GM12878 (cell line): ENCODE measurements at regions not wholly inside any gene's neighbourhood (a gene's known extent, or its start where the extent isn't known, plus 50 kb on each side); places are given as distances from the start of the nearest gene placed in this dataset.

ENCODE experiments used
- ATAC-seq: fragments of 200-7000 bp; cut with Tn5 transposase; 3 replicates; pipeline ENCODE4 v1.9.1; 2020; ENCODE audit warnings: mild to moderate bottlenecking, moderate library complexity
- BruUV-seq: library from RNA; stranded (reverse); fragments of 400-500 nt; replicated peaks from 2 replicates; lab custom pipeline; 2021; lab: Mats Ljungman, UMichigan
- CTCF ChIA-PET: fragments of 300-600 bp; sonication (Branson Sonifier 250); formaldehyde crosslinking; extraction: SDS; loops from one replicate; lab custom pipeline; 2021; ENCODE audit warnings: inconsistent platforms; lab: Yijun Ruan, JAX
- POLR2A ChIA-PET: fragments of 350-600 bp; formaldehyde crosslinking; extraction: SDS; loops from one replicate; lab custom pipeline; 2021; ENCODE audit warnings: inconsistent platforms; lab: Charles Lee
- RAD21 ChIA-PET: fragments of 300-600 bp; sonication (Branson Sonifier 250); formaldehyde crosslinking; loops from one replicate; lab custom pipeline; 2023; ENCODE audit warnings: antibody characterized with exemption; ENCODE audit not compliant: unreplicated experiment; lab: Charles Lee
- SMC1A ChIA-PET: fragments of 300-600 bp; sonication (Branson Sonifier 250); formaldehyde crosslinking; loops from one replicate; lab custom pipeline; 2023; ENCODE audit not compliant: unreplicated experiment, uncharacterized antibody; lab: Charles Lee
- DNase-seq: peaks from one replicate; pipeline ENCODE4 v3.0.0-alpha.2; 2011; ENCODE audit warnings: low read depth, low spot score
- FAIRE-seq: peaks from 3 replicates; lab custom pipeline; 2011; peaks lifted over from hg19 to GRCh38; lab: Jason Lieb, UNC
- H2AFZ ChIP-seq: 2 replicates; pipeline ENCODE4 v1.6.0; 2011; ENCODE audit warnings: low read depth, low read length, control low read depth; ENCODE audit not compliant: control insufficient read depth
- H3K27ac ChIP-seq: 2 replicates; pipeline ENCODE4 v1.5.1; 2011; ENCODE audit warnings: control low read depth; ENCODE audit not compliant: control insufficient read depth, insufficient read depth
- H3K27me3 ChIP-seq, 2 experiments: replicated peaks in 1 of 2; 2 replicates each; pipeline versions ENCODE4 v1.6.0 to v1.6.1; 2011; ENCODE audit warnings: low read length in 1 of 2; ENCODE audit not compliant: control insufficient read depth in 2 of 2, insufficient read depth in 2 of 2
- H3K36me3 ChIP-seq, 2 experiments: 2 replicates each; pipeline ENCODE4 v1.5.1; 2011; ENCODE audit warnings: low read length in 1 of 2; ENCODE audit not compliant: control insufficient read depth in 2 of 2, insufficient read depth in 2 of 2
- H3K4me1 ChIP-seq: 2 replicates; pipeline ENCODE4 v1.6.1; 2011; ENCODE audit warnings: mild to moderate bottlenecking, low read length, moderate library complexity, mixed read lengths; ENCODE audit not compliant: control insufficient read depth, insufficient read depth
- H3K4me2 ChIP-seq: 2 replicates; pipeline ENCODE4 v1.6.0; 2011; ENCODE audit warnings: control low read depth; ENCODE audit not compliant: control insufficient read depth, insufficient read depth
- H3K4me3 ChIP-seq: fragments of 200-600 bp; sonication (generic); 2 replicates; pipeline ENCODE4 v1.5.1; 2016
- H3K79me2 ChIP-seq: 2 replicates; pipeline ENCODE4 v1.6.0; 2011; ENCODE audit warnings: low read length; ENCODE audit not compliant: control insufficient read depth, insufficient read depth
- H3K9ac ChIP-seq: 2 replicates; pipeline ENCODE4 v1.8.0; 2011; ENCODE audit warnings: low read length, control low read depth, mixed read lengths; ENCODE audit not compliant: control insufficient read depth, insufficient read depth
- H3K9me3 ChIP-seq: replicated peaks from 3 replicates; pipeline ENCODE4 v1.5.1; 2011; ENCODE audit warnings: mild to moderate bottlenecking, low read length; ENCODE audit not compliant: control insufficient read depth, insufficient read depth
- H4K20me1 ChIP-seq: 2 replicates; pipeline ENCODE4 v1.6.0; 2011; ENCODE audit not compliant: control insufficient read depth, insufficient read depth
- CBX3 ChIP-seq: fragments of 200-600 bp; sonication (generic); IDR thresholded peaks from 2 replicates; pipeline ENCODE4 v1.6.1; 2016; ENCODE audit warnings: low read depth, borderline replicate concordance
- ELK1 ChIP-seq: IDR thresholded peaks from 2 replicates; pipeline ENCODE4 v1.6.1; 2012; ENCODE audit warnings: low read depth, low read length, improper control_type of control experiment
- EP300 ChIP-seq, 2 experiments: fragments of 150-350 bp in 1 of 2; IDR thresholded peaks; 2 replicates each; pipeline ENCODE4 v1.6.1; 2011 to 2012; ENCODE audit warnings: low read depth in 2 of 2, low read length in 2 of 2, borderline replicate concordance in 1 of 2, improper control_type of control experiment in 1 of 2, inconsistent platforms in 1 of 2; ENCODE audit not compliant: control insufficient read depth in 1 of 2
- GATAD2B ChIP-seq: fragments of 450-650 bp; conservative IDR thresholded peaks from 2 replicates; pipeline ENCODE4 v1.6.1; 2017; ENCODE audit warnings: low read depth, mild to moderate bottlenecking, moderate library complexity
- HCFC1 ChIP-seq: fragments of 150-350 bp; IDR thresholded peaks from 2 replicates; pipeline ENCODE4 v1.6.1; 2014; ENCODE audit warnings: low read length
- IRF5 ChIP-seq: fragments of 450-650 bp; IDR thresholded peaks from 2 replicates; pipeline ENCODE4 v1.6.1; 2017; ENCODE audit warnings: borderline replicate concordance
- LARP7 ChIP-seq: fragments of 450-650 bp; IDR thresholded peaks from 2 replicates; pipeline ENCODE4 v1.6.1; 2017; ENCODE audit warnings: mild to moderate bottlenecking
- NFIC ChIP-seq: IDR thresholded peaks from 2 replicates; pipeline ENCODE4 v1.6.1; 2012; ENCODE audit warnings: low read depth, mild to moderate bottlenecking, inconsistent platforms, low read length, moderate library complexity
- NFXL1 ChIP-seq: fragments of 450-650 bp; IDR thresholded peaks from 2 replicates; pipeline ENCODE4 v1.6.1; 2017; ENCODE audit warnings: antibody characterized with exemption, mild to moderate bottlenecking, borderline replicate concordance
- RAD51 ChIP-seq: fragments of 450-650 bp; IDR thresholded peaks from 2 replicates; pipeline ENCODE4 v1.6.1; 2016; ENCODE audit warnings: moderate library complexity, mild to moderate bottlenecking, inconsistent platforms
- SIN3A ChIP-seq: IDR thresholded peaks from 2 replicates; pipeline ENCODE4 v1.6.1; 2012; ENCODE audit warnings: low read depth, low read length, improper control_type of control experiment
- SMAD1 ChIP-seq: fragments of 450-650 bp; IDR thresholded peaks from 2 replicates; pipeline ENCODE4 v1.6.1; 2018; ENCODE audit warnings: mild to moderate bottlenecking, low read depth; ENCODE audit not compliant: partially characterized antibody
- USF1 ChIP-seq: IDR thresholded peaks from 2 replicates; pipeline ENCODE4 v1.6.1; 2011; ENCODE audit warnings: borderline replicate concordance, low read depth, mild to moderate bottlenecking, moderate library complexity, mixed read lengths, low read length; ENCODE audit not compliant: insufficient read depth; ENCODE audit errors: extremely low read length
- WRNIP1 ChIP-seq: IDR thresholded peaks from 2 replicates; pipeline ENCODE4 v1.6.1; 2011; ENCODE audit warnings: low read depth, low read length, improper control_type of control experiment, borderline replicate concordance
- ZNF24 ChIP-seq: fragments of 450-650 bp; IDR thresholded peaks from 2 replicates; pipeline ENCODE4 v1.6.1; 2017; ENCODE audit warnings: antibody characterized with exemption, mild to moderate bottlenecking
- ZNF274 ChIP-seq: IDR thresholded peaks from one replicate; pipeline ENCODE4 v1.8.0; 2011; ENCODE audit not compliant: insufficient read length, insufficient read depth
- ZNF622 ChIP-seq: fragments of 450-650 bp; IDR thresholded peaks from 2 replicates; pipeline ENCODE4 v1.6.1; 2017; ENCODE audit warnings: mild to moderate bottlenecking, inconsistent platforms
- ZSCAN29 ChIP-seq: fragments of 450-650 bp; IDR thresholded peaks from 2 replicates; pipeline ENCODE4 v1.6.1; 2017; ENCODE audit warnings: mild to moderate bottlenecking, moderate library complexity
- WGBS: methylation state at CpG from one replicate; pipeline ENCODE4 v1.1.6; 2016; ENCODE audit warnings: low lambda C conversion rate; ENCODE audit not compliant: insufficient replicate concordance, insufficient coverage; ENCODE audit errors: missing lambda C conversion rate; 5-methylcytosine and 5-hydroxymethylcytosine counted together
- in situ Hi-C: fragments of 300-500 bp; cut with MboI; formaldehyde crosslinking; loops from 9 replicates; pipeline ENCODE4 v1.14.3; 2018; ENCODE audit warnings: mixed read lengths
- intact Hi-C: fragments of 100-400 bp; cut with micrococcal nuclease; formaldehyde crosslinking; loops from one replicate; pipeline ENCODE4 v1.14.2; 2022; ENCODE audit not compliant: unreplicated experiment

GRCh38 chr13:89066868-89067466, 1395.8 kb downstream of the SLITRK5 start (continued):
- TF ChIP-seq ZSCAN29 (no peak), RAD51 (no peak), NFIC (no peak), LARP7 (no peak), ELK1 (no peak)

GRCh38 chr13:89072979-89073378, 1401.8 kb downstream of the SLITRK5 start:
- Histone ChIP-seq H3K4me3 (no peak overlapping the region), H3K36me3 (no peaks in the 10 kb centered on the region), H3K79me2 (no peaks in the 10 kb centered on the region), H4K20me1 (no peaks in the 10 kb centered on the region), H3K4me2 (no peak overlapping the region), H3K4me1 (no peaks in the 10 kb centered on the region), H2AFZ (no peak overlapping the region), H3K27ac (no peak overlapping the region), H3K9me3 (no peaks in the 10 kb centered on the region), H3K9ac (no peak overlapping the region), H3K27me3 (no peaks in the 10 kb centered on the region)
- no peak for DNase-seq
- in situ Hi-C loops (no loop called here), intact Hi-C loops (no loop called here)
- ChIA-PET POLR2A (no interaction called here), CTCF (no interaction called here), RAD21 (no interaction called here), SMC1A (no interaction called here)
- FAIRE-seq = no peak
- 5% methylated on average over 1 of the region's 1 CpG for WGBS
- no peak for ATAC-seq
- no TSS peak for BruUV-seq
- no peak for TF ChIP-seq ZNF274
- no peak for TF ChIP-seq SIN3A
- no peak for TF ChIP-seq NFXL1
- TF ChIP-seq GATAD2B = no peak
- no peak for TF ChIP-seq IRF5
- TF ChIP-seq USF1 = no peak
- TF ChIP-seq ELK1 = no peak
- no peak for TF ChIP-seq WRNIP1
- no peak for TF ChIP-seq ZNF24
- TF ChIP-seq SMAD1 = no peak
- TF ChIP-seq EP300 (IDR thresholded peaks at IDR 0.05; ENCODE audit: borderline replicate concordance in 1 of 2, control insufficient read depth in 1 of 2, low read depth in 2 of 2, low read length in 2 of 2) = no peak
- TF ChIP-seq HCFC1 = no peak
- no peak for TF ChIP-seq CBX3
- TF ChIP-seq ZNF622 = no peak
